Aorta (tissue), 5 donors: ENCODE measurements at regions not wholly inside any gene's neighbourhood (a gene's known extent, or its start where the extent isn't known, plus 50 kb on each side); places are given as distances from the start of the nearest gene placed in this dataset.

ENCODE experiments used
- ATAC-seq: fragments of 200-7000 bp; cut with Tn5 transposase; one replicate; pipeline ENCODE4 v1.9.1; 2022; ENCODE audit warnings: moderate library complexity; ENCODE audit not compliant: low FRiP score
- DNase-seq, 2 donors: peaks; one replicate each; pipeline ENCODE4 v3.0.0-alpha.2; 2020
- H3K27ac ChIP-seq, 2 donors: one replicate each; pipeline ENCODE4 v1.5.1; 2013; ENCODE audit warnings: low read length in 2 of 2, mild to moderate bottlenecking in 2 of 2, moderate library complexity in 2 of 2, control low read depth in 1 of 2, inconsistent platforms in 1 of 2, low read depth in 1 of 2
- H3K27me3 ChIP-seq, 2 donors: one replicate each; pipeline ENCODE4 v1.6.1; 2013; ENCODE audit warnings: control low read depth in 1 of 2, low read length in 1 of 2, mild to moderate bottlenecking in 1 of 2, moderate library complexity in 1 of 2; ENCODE audit not compliant: insufficient read depth in 2 of 2, control insufficient read depth in 1 of 2
- H3K36me3 ChIP-seq, 2 donors: one replicate each; pipeline ENCODE4 v1.6.1; 2013; ENCODE audit warnings: control low read depth in 1 of 2, low read length in 1 of 2, mild to moderate bottlenecking in 1 of 2; ENCODE audit not compliant: insufficient read depth in 2 of 2, control insufficient read depth in 1 of 2
- H3K4me1 ChIP-seq, 2 donors: one replicate each; pipeline ENCODE4 v1.6.1; 2013; ENCODE audit warnings: low read length in 2 of 2, control low read depth in 1 of 2, mild to moderate bottlenecking in 1 of 2, moderate library complexity in 1 of 2; ENCODE audit not compliant: insufficient read depth in 2 of 2, control insufficient read depth in 1 of 2
- H3K4me3 ChIP-seq, 2 donors: one replicate each; pipeline ENCODE4 v1.5.1; 2013; ENCODE audit warnings: low read length in 2 of 2, control low read depth in 1 of 2, mild to moderate bottlenecking in 1 of 2
- H3K9me3 ChIP-seq: one replicate; pipeline ENCODE4 v1.6.1; 2013; ENCODE audit warnings: mild to moderate bottlenecking, low read length; ENCODE audit not compliant: control insufficient read depth
- WGBS, 2 donors: extraction: QIAGEN DNeasy Blood & Tissue Kit; methylation state at CpG; one replicate each; pipeline ENCODE4 v1.1.7; 2013; 5-methylcytosine and 5-hydroxymethylcytosine counted together
- intact Hi-C, 2 donors: fragments of 100-400 bp; cut with DNase I; formaldehyde crosslinking; loops; one replicate each; pipeline versions ENCODE4 v1.14.2 to v1.15.0; 2022
- donor health status: healthy with polysubstance abuse.
- donor health status: Bipolar disorder and iron deficiency.
- donor health status: DM: no; HTN: no; CAD: no.
- donor health status: DM: no; HTN: no; CAD: no.
- donor health status: DM: yes; HTN: yes; CAD: no.

DNA sequence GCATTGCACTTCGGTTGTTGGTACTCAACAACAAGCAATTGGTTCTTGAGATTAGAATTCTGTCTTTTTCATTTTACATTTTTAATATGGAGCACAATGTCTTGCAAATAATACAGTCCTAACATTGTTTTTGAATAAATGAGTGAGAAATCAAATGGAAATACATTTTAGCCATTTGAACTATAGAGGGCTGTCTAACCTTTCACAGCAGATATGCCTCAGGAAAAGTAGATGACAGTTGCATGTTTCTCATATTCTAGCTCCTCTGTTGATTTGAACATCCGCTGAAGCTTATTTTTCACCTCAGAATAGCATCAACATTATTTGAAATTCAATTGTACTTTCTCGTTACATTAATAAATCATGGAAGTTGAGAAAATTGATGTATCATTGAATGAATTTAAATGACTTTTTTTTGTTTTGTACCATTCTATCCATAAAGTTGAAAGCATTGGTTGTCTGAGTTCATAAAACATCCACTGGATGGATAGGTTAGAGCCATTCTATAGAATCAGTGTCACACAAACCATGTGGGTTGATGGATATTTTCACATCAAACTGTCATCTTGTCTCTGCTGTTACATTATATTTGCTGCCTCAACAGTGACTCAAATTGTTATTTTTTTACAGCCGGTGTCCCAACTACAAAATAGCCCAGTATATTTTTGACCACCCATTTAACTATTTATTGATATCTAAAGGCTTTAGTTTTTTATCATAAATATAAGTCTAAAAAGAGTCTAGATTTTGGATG, 928.3 kb downstream of the NSUN3 start:
- Histone ChIP-seq H3K4me1 (no peaks in the 10 kb centered on the region), H3K9me3 (no peaks in the 10 kb centered on the region), H3K27me3 (no peaks in the 10 kb centered on the region), H3K27ac (no peak overlapping the region), H3K4me3 (no peak overlapping the region), H3K36me3 (no peaks in the 10 kb centered on the region)
- 63 to 71% methylated on average over 4 of the region's 4 CpGs for WGBS, 2 donors
- intact Hi-C loops, result no loop called here
- ATAC-seq, result no peak
- DNase-seq, result no peak

DNA sequence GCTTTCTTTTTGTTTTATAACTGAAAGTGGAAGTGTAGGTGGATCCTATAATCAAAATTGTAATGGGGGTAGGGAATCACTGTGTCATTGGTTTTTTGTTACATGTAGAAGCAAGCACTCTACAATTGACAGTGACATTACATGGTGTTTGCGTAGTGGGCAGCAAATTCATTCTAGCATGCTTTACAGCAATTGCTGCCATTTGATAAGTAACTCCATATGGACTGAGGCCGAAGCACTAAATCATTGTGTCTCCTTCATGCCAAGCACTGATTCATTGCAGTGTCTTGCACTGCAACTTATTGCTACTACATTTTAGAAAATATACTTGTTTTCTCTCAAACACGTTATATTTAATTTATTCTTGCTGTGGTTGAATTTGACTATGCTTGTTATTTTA, 933.9 kb downstream of the NSUN3 start:
- 35 to 36% methylated on average over 3 of the region's 3 CpGs for WGBS, 2 donors
- no peaks in the 10 kb centered on the region for H3K4me1 ChIP-seq
- ATAC-seq, result no peak
- intact Hi-C loops, result no loop called here
- no peaks in the 10 kb centered on the region for H3K36me3 ChIP-seq
- H3K27me3 ChIP-seq, result no peaks in the 10 kb centered on the region
- no peak overlapping the region for H3K4me3 ChIP-seq
- H3K9me3 ChIP-seq, result no peaks in the 10 kb centered on the region
- H3K27ac ChIP-seq, result no peak overlapping the region
- no peak for DNase-seq

DNA sequence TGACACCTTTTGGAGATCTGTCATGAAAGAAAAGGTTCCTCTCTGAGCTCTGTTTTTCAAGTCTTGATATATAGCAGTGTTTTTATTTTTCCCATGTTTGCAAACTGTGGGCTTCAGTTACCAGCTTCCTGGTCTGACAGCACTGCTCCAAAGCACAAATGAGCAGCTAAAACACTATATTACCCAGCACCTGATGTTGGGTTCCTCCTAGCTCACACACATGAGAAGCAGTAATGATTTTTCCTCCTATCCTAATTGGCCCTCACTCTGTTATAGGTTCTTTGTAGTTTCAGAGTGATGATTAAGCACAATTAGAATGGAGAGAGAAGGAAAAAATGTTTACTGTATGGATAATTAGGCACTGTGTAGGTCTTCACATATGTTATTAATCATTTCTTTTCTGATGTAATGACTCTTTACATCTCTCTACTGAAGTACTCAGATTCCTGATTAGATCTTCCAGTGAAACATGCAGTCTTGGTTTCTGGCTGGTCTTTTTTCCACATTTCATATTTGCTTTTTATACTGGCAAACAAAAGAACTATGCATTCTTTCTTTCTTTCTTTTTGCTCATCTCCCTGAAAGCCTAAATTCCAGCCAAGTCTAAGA, 939.7 kb downstream of the NSUN3 start:
- Histone ChIP-seq H3K27ac (no peak overlapping the region), H3K4me1 (no peaks in the 10 kb centered on the region), H3K36me3 (no peaks in the 10 kb centered on the region), H3K9me3 (no peaks in the 10 kb centered on the region), H3K4me3 (no peak overlapping the region), H3K27me3 (no peaks in the 10 kb centered on the region)
- intact Hi-C loops, result no loop called here
- ATAC-seq, result no peak
- no peak for DNase-seq

DNA sequence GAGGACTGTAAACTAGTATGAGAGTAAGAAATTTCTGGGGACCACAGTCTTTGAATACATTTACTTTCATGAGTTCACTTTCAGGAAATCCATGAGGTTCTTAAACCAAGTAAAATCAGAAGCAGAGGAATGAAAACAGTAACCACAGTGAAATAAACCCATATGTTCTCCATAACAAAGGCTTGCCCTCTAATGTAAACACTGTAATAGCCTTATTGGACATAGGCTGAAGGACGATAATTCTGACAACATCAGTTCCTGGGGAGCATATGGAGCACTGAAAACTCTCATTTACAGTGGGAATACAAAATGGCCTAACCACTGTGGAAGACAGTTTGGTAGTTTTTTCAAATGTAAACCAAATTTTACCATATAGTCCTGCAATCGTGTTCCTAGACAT, 965.8 kb downstream of the NSUN3 start:
- DNase-seq, result no peak
- no peaks in the 10 kb centered on the region for H3K36me3 ChIP-seq
- no peak overlapping the region for H3K4me3 ChIP-seq
- ATAC-seq, result no peak
- WGBS, 2 donors, result 62 to 69% methylated on average over 2 of the region's 2 CpGs
- no peak overlapping the region for H3K27ac ChIP-seq
- no peaks in the 10 kb centered on the region for H3K27me3 ChIP-seq
- no peaks in the 10 kb centered on the region for H3K4me1 ChIP-seq
- no peaks in the 10 kb centered on the region for H3K9me3 ChIP-seq
- intact Hi-C loops, result no loop called here

DNA sequence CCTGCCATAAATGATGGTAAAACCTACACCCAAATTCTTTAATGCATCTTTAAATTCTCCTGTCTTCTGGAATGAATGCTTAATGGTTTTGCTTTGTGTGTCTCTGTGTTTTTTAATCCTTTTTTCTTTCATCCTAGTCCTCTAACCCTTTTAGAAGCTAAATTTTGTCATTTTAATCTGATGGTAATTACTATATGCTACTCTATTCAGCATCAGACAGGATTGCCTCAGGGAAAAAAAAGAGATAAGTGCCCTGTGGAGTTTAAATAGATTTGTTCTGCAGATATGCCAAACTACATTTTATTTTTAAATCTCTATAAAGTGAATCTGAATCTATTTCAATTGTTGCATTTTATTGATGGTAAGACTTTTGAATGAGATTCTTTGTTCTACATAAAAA, 966.8 kb downstream of the NSUN3 start:
- H3K27ac ChIP-seq, result no peak overlapping the region
- DNase-seq (no peak), ATAC-seq (no peak)
- H3K9me3 ChIP-seq, result no peaks in the 10 kb centered on the region
- H3K4me3 ChIP-seq, result no peak overlapping the region
- H3K4me1 ChIP-seq, result no peaks in the 10 kb centered on the region
- H3K36me3 ChIP-seq, result no peaks in the 10 kb centered on the region
- intact Hi-C loops, result no loop called here
- no peaks in the 10 kb centered on the region for H3K27me3 ChIP-seq

DNA sequence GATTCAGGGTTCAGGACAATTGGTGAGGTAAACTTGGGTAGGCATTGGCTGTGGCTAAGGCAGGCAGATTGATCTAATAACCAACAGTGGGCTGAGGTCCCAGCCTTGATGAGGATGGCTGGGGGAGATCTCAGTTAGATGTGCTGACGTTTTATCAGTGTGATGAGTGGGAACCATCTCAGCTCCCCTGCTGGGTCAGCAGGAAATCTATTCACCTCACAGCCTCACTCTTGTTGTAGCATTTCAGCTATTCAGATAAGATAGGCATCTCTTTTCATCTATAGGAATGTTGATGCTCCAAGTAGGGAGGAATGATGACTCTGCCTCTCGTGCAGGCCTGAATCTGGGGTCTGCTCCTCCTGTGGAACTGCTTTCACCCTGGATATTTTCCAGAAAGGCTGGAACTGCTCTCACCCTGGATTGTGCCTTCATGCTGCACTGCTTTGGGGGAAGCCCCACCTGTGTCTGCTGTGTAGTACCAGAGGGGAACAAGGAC, 973.7 kb downstream of the NSUN3 start:
- DNase-seq, result no peak
- Histone ChIP-seq H3K4me3 (no peak overlapping the region), H3K36me3 (no peaks in the 10 kb centered on the region), H3K27ac (no peak overlapping the region), H3K9me3 (peaks cover 3% of the 10 kb centered on the region), H3K4me1 (no peaks in the 10 kb centered on the region), H3K27me3 (no peaks in the 10 kb centered on the region)
- intact Hi-C loops, result no loop called here
- no peak for ATAC-seq
- 67 to 68% methylated on average over 2 of the region's 2 CpGs for WGBS, 2 donors

DNA sequence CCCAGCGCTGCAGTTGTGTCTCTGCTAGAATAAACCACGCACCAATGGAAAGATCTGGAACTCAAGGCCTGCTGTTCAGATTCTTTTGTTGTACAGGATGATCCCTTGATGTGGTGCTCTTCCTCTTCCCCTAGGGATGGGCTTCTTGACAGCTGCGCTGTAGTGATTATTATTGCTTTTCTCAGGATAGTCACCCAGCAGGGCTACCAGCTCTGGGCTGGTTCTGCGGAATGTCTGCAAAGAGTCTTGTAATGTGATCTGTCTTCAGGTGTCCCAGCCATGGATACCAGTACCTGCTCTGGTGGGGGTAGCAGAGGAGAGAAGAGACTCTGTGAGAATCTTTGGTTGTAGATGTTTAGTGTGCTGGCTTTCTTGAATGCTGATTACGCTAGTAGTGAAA, 974.2 kb downstream of the NSUN3 start:
- Histone ChIP-seq H3K36me3 (no peaks in the 10 kb centered on the region), H3K27ac (no peak overlapping the region), H3K4me3 (no peak overlapping the region), H3K27me3 (no peaks in the 10 kb centered on the region), H3K9me3 (peaks cover 3% of the 10 kb centered on the region), H3K4me1 (no peaks in the 10 kb centered on the region)
- WGBS, 2 donors, result 76 to 96% methylated on average over 5 of the region's 5 CpGs
- ATAC-seq (no peak), DNase-seq (no peak)
- intact Hi-C loops, result no loop called here

DNA sequence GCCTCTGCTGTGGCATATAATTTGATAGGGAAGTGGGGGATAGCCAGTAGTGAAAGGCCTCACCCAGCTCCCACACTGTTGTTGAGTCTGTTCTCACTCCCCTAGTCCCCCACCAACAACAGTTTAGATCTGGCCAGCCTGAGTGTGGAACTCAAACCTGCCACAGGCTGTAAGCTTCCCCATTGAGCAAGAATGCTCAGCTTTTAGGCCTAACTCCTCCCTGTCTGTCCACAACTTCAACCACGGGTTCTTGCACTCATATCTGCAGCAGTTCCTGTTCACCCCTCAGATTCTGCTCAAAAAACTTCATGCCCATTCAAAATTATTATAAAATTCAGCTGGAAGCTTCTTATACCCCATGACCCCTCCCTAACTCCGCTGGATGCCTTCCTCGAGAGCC, 975.1 kb downstream of the NSUN3 start:
- DNase-seq (no peak), ATAC-seq (no peak)
- no peak overlapping the region for H3K4me3 ChIP-seq
- intact Hi-C loops, result no loop called here
- H3K27me3 ChIP-seq, result no peaks in the 10 kb centered on the region
- 85 to 87% methylated on average over 3 of the region's 3 CpGs for WGBS, 2 donors
- H3K4me1 ChIP-seq, result no peaks in the 10 kb centered on the region
- no peaks in the 10 kb centered on the region for H3K36me3 ChIP-seq
- no peak overlapping the region for H3K27ac ChIP-seq
- H3K9me3 ChIP-seq, result peaks cover 3% of the 10 kb centered on the region

DNA sequence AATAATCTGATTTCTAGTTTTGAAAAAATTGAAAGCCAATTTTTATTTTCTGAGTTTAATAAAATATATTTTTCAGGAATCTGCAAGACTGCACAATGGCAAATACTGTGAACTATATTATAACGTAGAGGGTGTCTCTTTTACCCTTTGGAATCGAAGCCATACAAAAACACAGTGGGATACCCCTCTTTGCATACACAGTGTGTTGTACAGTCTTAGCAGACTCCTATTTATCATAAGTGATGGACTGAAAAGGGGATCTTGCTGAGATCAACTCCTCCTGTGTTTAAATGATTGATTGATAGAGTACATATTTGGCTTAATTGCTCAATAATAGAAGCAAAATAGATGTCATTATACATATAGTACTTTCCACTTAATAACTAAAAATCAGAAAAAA, 981.2 kb downstream of the NSUN3 start:
- Histone ChIP-seq H3K4me3 (no peak overlapping the region), H3K27ac (no peak overlapping the region), H3K9me3 (no peaks in the 10 kb centered on the region), H3K4me1 (no peaks in the 10 kb centered on the region), H3K27me3 (no peaks in the 10 kb centered on the region), H3K36me3 (no peaks in the 10 kb centered on the region)
- WGBS, 2 donors, result 79% methylated on average over 2 of the region's 2 CpGs
- ATAC-seq (no peak), DNase-seq (no peak)
- intact Hi-C loops, result no loop called here
